ENCODE measurements at regions not wholly inside any gene's neighbourhood (a gene's known extent, or its start where the extent isn't known, plus 50 kb on each side); places are given as distances from the start of the nearest gene placed in this dataset.

DNA sequence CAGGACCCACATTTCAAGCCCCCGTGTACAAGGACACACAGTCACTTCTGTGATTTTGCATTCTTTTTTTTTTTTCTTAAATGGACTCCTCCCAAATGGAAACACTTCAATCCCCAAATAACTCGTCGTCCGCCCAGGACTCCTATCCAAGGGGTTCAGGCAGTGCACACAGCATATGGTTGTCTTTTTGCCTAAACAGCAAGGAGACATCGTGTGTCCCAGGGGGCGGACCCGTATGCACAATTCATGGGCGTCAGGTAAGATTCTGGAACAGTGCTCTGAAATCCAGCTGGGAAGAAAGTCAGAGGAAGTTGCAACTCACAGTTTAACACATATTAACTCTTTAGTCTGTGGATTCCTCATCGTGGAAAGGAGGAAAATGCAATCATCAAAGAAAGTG is 231.3 kb downstream of the SHOX start:
- no peak overlapping the region for H2BK12ac ChIP-seq (ENCODE audit: low read depth, low read length)
- peaks cover 0 to 2% (median 0%) of the 10 kb centered on the region in 4 experiments; a peak in 2 of 7 replicates for H3K4me1 ChIP-seq (replicated peaks in 1 of 4; ENCODE audit: control insufficient read depth in 3 of 4, insufficient read depth in 4 of 4, low read length in 3 of 4)
- 86% methylated on average over 9 of the region's 9 CpGs; no CpG with 5 or more reads in 1 of the 2 experiments for WGBS, 2 experiments (ENCODE audit: extremely low coverage in 1 of 2, insufficient coverage in 1 of 2, insufficient read length in 1 of 2, insufficient replicate concordance in 2 of 2, low coverage in 1 of 2, low lambda C conversion rate in 2 of 2, missing lambda C conversion rate in 1 of 2)
- no peaks in the 10 kb centered on the region for H4K20me1 ChIP-seq (replicated peaks in 1 of 2; ENCODE audit: control insufficient read depth in 1 of 2, insufficient read depth in 2 of 2, low read length in 2 of 2)
- H3K4me3 ChIP-seq (ENCODE audit: extremely low read depth in 1 of 4, insufficient read depth in 2 of 4, low read depth in 3 of 4, low read length in 4 of 4), result no peak overlapping the region
- H3K36me3 ChIP-seq (ENCODE audit: control insufficient read depth in 2 of 4, insufficient read depth in 4 of 4, low read length in 3 of 4), result no peaks in the 10 kb centered on the region
- no peak overlapping the region for H2BK120ac ChIP-seq (replicated peaks; ENCODE audit: low read depth, low read length)
- no peak overlapping the region for H3K4me2 ChIP-seq (ENCODE audit: insufficient read depth in 1 of 2, low read depth in 2 of 2, low read length in 2 of 2)
- no peak overlapping the region for H3K27ac ChIP-seq (ENCODE audit: low read depth, low read length)
- no peaks in the 10 kb centered on the region for H3K9me3 ChIP-seq (ENCODE audit: insufficient read depth in 2 of 2, low read depth in 1 of 2, low read length in 1 of 2)
- H2BK5ac ChIP-seq (ENCODE audit: low read depth, low read length), result no peak overlapping the region
- H2AK5ac ChIP-seq (ENCODE audit: low read depth, low read length), result no peak overlapping the region
- H3K18ac ChIP-seq (ENCODE audit: extremely low read depth, low read length), result no peak overlapping the region
- FAIRE-seq, result no peak
- no peak overlapping the region for H4K91ac ChIP-seq (replicated peaks; ENCODE audit: insufficient read length, low read length)
- H3K23me2 ChIP-seq (ENCODE audit: low read depth, low read length), result peaks cover 13% of the 10 kb centered on the region
- no peak overlapping the region for H3K56ac ChIP-seq (replicated peaks; ENCODE audit: insufficient read length, low read depth, low read length)
- H3K9ac ChIP-seq (replicated peaks in 1 of 4; ENCODE audit: extremely low read depth in 1 of 4, low read depth in 3 of 4, low read length in 3 of 4), result no peak overlapping the region
- H3K23ac ChIP-seq (ENCODE audit: insufficient read length), result no peak overlapping the region
- H3K79me2 ChIP-seq (ENCODE audit: control insufficient read depth in 1 of 2, insufficient read depth in 2 of 2, low read length in 2 of 2), result no peaks in the 10 kb centered on the region
- no peak overlapping the region for H4K8ac ChIP-seq (ENCODE audit: extremely low read depth, insufficient read depth, low read length)
- H4K5ac ChIP-seq (ENCODE audit: insufficient read length, low read depth, low read length), result no peak overlapping the region
- no peak overlapping the region for H2BK15ac ChIP-seq (ENCODE audit: low read length)
- peak in 1 of 2 experiments; percentile 43 for DNase-seq (ENCODE audit: low read depth in 1 of 2, low spot score in 2 of 2)
- ChIA-PET POLR2A (ENCODE audit: partially characterized antibody) (no interaction called here), CTCF (ENCODE audit: partially characterized antibody) (no interaction called here)
- no peak overlapping the region for H3K14ac ChIP-seq (ENCODE audit: insufficient read length)
- no peaks in the 10 kb centered on the region for H3K79me1 ChIP-seq (ENCODE audit: low read depth, low read length)
- no peak overlapping the region for H3K4ac ChIP-seq (replicated peaks; ENCODE audit: insufficient read length, low read depth, low read length)
- no peak overlapping the region for H2BK20ac ChIP-seq (ENCODE audit: low read length)
- no peak overlapping the region for H2AFZ ChIP-seq (ENCODE audit: low read length)
- H3K27me3 ChIP-seq (replicated peaks in 1 of 4; ENCODE audit: control insufficient read depth in 3 of 4, extremely low read depth in 1 of 4, insufficient read depth in 3 of 4, low read length in 3 of 4), result no peaks in the 10 kb centered on the region
- TF ChIP-seq KDM5A (IDR thresholded peaks at IDR 0.05; ENCODE audit: low read length), result no peak
- no peak for TF ChIP-seq EZH2 (IDR thresholded peaks at IDR 0.05; ENCODE audit: low read depth, low read length, severe bottlenecking)
- TF ChIP-seq PHF8 (conservative IDR thresholded peaks at IDR 0.05; ENCODE audit: low read depth, low read length), result no peak
- no peak for TF ChIP-seq CEBPB (IDR thresholded peaks at IDR 0.05; ENCODE audit: low read depth, low read length)
- TF ChIP-seq BACH1 (IDR thresholded peaks at IDR 0.05; ENCODE audit: low read length), result no peak
- no peak for TF ChIP-seq FOSL1 (IDR thresholded peaks at IDR 0.05; ENCODE audit: insufficient read depth, low read depth, low read length)
- TF ChIP-seq CHD1 (IDR thresholded peaks at IDR 0.05; ENCODE audit: low read depth, low read length), result no peak
- no peak for TF ChIP-seq NRF1 (IDR thresholded peaks at IDR 0.05; ENCODE audit: low read depth, low read length)

Data from H1 (cell line).